K562 (cell line): ENCODE measurements at regions not wholly inside any gene's neighbourhood (a gene's known extent, or its start where the extent isn't known, plus 50 kb on each side); places are given as distances from the start of the nearest gene placed in this dataset.

Experiments
- ATAC-seq: fragments of 200-7000 bp; cut with Tn5 transposase; 3 replicates; pipeline ENCODE4 v1.9.1; 2020; ENCODE audit warnings: moderate library complexity
- BruUV-seq: library from RNA; stranded (reverse); fragments of 400-500 nt; replicated peaks from 2 replicates; lab custom pipeline; 2021; lab: Mats Ljungman, UMichigan
- CTCF ChIA-PET: fragments of 300-600 bp; formaldehyde crosslinking; extraction: SDS; loops from one replicate; lab custom pipeline; 2021; ENCODE audit warnings: low intra/inter-chr PET ratio; lab: Yijun Ruan, JAX
- POLR2A ChIA-PET: fragments of 300-600, 350-650 bp; sonication (Branson Sonifier 250); formaldehyde crosslinking; extraction: SDS; loops from one replicate; lab custom pipeline; 2021; ENCODE audit warnings: antibody characterized with exemption, inconsistent platforms; lab: Yijun Ruan, JAX
- DNase-seq, 4 experiments: peaks; one replicate each; pipeline versions ENCODE4 v3.0.0 to v3.0.0-alpha.2; 2011 to 2018; ENCODE audit warnings: low spot score in 3 of 4, mixed read lengths in 3 of 4; ENCODE audit errors: extremely low read depth in 1 of 4
- FAIRE-seq: peaks from 2 replicates; lab custom pipeline; 2011; peaks lifted over from hg19 to GRCh38; lab: Jason Lieb, UNC
- H2AFZ ChIP-seq: 2 replicates; pipeline ENCODE4 v1.6.0; 2011; ENCODE audit warnings: low read depth, low read length, control low read depth, inconsistent platforms
- H3K27ac ChIP-seq: fragments of 200-600 bp; 3 replicates; pipeline ENCODE4 v1.8.0; 2011; ENCODE audit warnings: low read depth, mild to moderate bottlenecking, control low read depth, inconsistent platforms, low read length, moderate library complexity, mixed read lengths; ENCODE audit errors: extremely low read depth
- H3K27me3 ChIP-seq, 2 experiments: fragments of 300-600 bp in 1 of 2; 2 replicates in 1 of 2; 3 replicates in 1 of 2; pipeline versions ENCODE4 v1.6.0 to v1.8.0; 2011; ENCODE audit warnings: inconsistent platforms in 2 of 2, low read length in 2 of 2, mild to moderate bottlenecking in 1 of 2, mixed read lengths in 1 of 2, moderate library complexity in 1 of 2; ENCODE audit not compliant: control insufficient read depth in 2 of 2, insufficient read depth in 2 of 2
- H3K36me3 ChIP-seq: fragments of 300-600 bp; 3 replicates; pipeline ENCODE4 v1.8.0; 2011; ENCODE audit warnings: mild to moderate bottlenecking, low read length, inconsistent platforms; ENCODE audit not compliant: control insufficient read depth, insufficient read depth
- H3K4me1 ChIP-seq, 2 experiments: fragments of 200-600 bp in 1 of 2; replicated peaks in 1 of 2; 2 replicates in 1 of 2; 3 replicates in 1 of 2; pipeline versions ENCODE4 v1.5.1 to v1.8.0; 2011; ENCODE audit warnings: inconsistent platforms in 2 of 2, low read length in 2 of 2, mild to moderate bottlenecking in 1 of 2, mixed read lengths in 1 of 2, moderate library complexity in 1 of 2; ENCODE audit not compliant: control insufficient read depth in 2 of 2, insufficient read depth in 2 of 2
- H3K4me2 ChIP-seq: 2 replicates; pipeline ENCODE4 v1.6.1; 2011; ENCODE audit warnings: low read length, control low read depth, inconsistent platforms, mixed read lengths; ENCODE audit not compliant: insufficient read depth
- H3K4me3 ChIP-seq: fragments of 200-600 bp; sonication (generic), shearing (Covaris generic); 2 replicates; pipeline ENCODE4 v1.5.1; 2016; ENCODE audit warnings: control low read depth, inconsistent platforms
- H3K79me2 ChIP-seq: fragments of 200-600 bp; 3 replicates; pipeline ENCODE4 v1.8.0; 2011; ENCODE audit warnings: low read length, inconsistent platforms; ENCODE audit not compliant: control insufficient read depth, insufficient read depth
- H3K9ac ChIP-seq, 2 experiments: 2 replicates each; pipeline versions ENCODE4 v1.6.0 to v1.6.1; 2011; ENCODE audit warnings: low read depth in 2 of 2, low read length in 2 of 2, control low read depth in 1 of 2, inconsistent platforms in 1 of 2, mild to moderate bottlenecking in 1 of 2, mixed read lengths in 1 of 2; ENCODE audit not compliant: insufficient read depth in 1 of 2
- H3K9me1 ChIP-seq: one replicate; pipeline ENCODE4 v1.6.0; 2011; ENCODE audit warnings: inconsistent platforms, mild to moderate bottlenecking, low read length, moderate library complexity; ENCODE audit not compliant: control insufficient read depth, insufficient read depth
- H3K9me3 ChIP-seq: replicated peaks from 2 replicates; pipeline ENCODE4 v1.5.1; 2011; ENCODE audit warnings: low read depth, low read length, inconsistent platforms; ENCODE audit not compliant: control insufficient read depth, insufficient read depth
- H4K20me1 ChIP-seq: replicated peaks from 2 replicates; pipeline ENCODE4 v1.6.1; 2011; ENCODE audit warnings: low read length, inconsistent platforms, mixed read lengths; ENCODE audit not compliant: control insufficient read depth, insufficient read depth
- ARID1B ChIP-seq: fragments of 450-650 bp; IDR thresholded peaks from 2 replicates; pipeline ENCODE4 v1.6.1; 2016; ENCODE audit warnings: antibody characterized with exemption, mild to moderate bottlenecking, inconsistent platforms
- IRF2 ChIP-seq: sonication (generic); formaldehyde crosslinking; IDR thresholded peaks from 2 replicates; pipeline ENCODE4 v1.8.1; 2022; ENCODE audit warnings: mild to moderate bottlenecking, missing genetic modification reagents
- MAFF ChIP-seq: IDR thresholded peaks from 2 replicates; pipeline ENCODE4 v1.6.1; 2012; ENCODE audit warnings: low read length, improper control_type of control experiment
- NCOA1 ChIP-seq: fragments of 450-650 bp; IDR thresholded peaks from 2 replicates; pipeline ENCODE4 v1.6.1; 2016; ENCODE audit warnings: low read depth
- NCOA4 ChIP-seq: fragments of 450-650 bp; IDR thresholded peaks from 2 replicates; pipeline ENCODE4 v1.6.1; 2018; ENCODE audit warnings: mild to moderate bottlenecking; ENCODE audit not compliant: partially characterized antibody
- ZNF253 ChIP-seq: fragments of 250-450 bp; sonication (Bioruptor Pico); conservative IDR thresholded peaks from 2 replicates; pipeline ENCODE4 v1.6.1; 2021; ENCODE audit warnings: mild to moderate bottlenecking
- ZNF639 ChIP-seq, 2 experiments: fragments of 200-800 bp in 1 of 2; sonication (Bioruptor generic) in 1 of 2; sonication (generic) in 1 of 2; formaldehyde crosslinking in 1 of 2; IDR thresholded peaks in 1 of 2; conservative IDR thresholded peaks in 1 of 2; 2 replicates each; pipeline versions ENCODE4 v1.5.0 to v1.6.1; 2016 to 2020; ENCODE audit warnings: missing compliant biosample characterization in 1 of 2, missing genetic modification characterization in 1 of 2, missing genetic modification reagents in 1 of 2
- WGBS: fragments of 100-300 bp; shearing (Covaris generic); methylation state at CpG from one replicate; pipeline ENCODE4 v1.1.6; 2016; ENCODE audit warnings: low coverage, mixed read lengths; ENCODE audit not compliant: insufficient coverage; ENCODE audit errors: missing lambda C conversion rate; 5-methylcytosine and 5-hydroxymethylcytosine counted together
- in situ Hi-C: fragments of 300-500 bp; cut with MboI; formaldehyde crosslinking; loops from 4 replicates; pipeline ENCODE4 v1.15.0; 2018; ENCODE audit warnings: inconsistent platforms, mixed read lengths
- intact Hi-C: fragments of 100-400 bp; cut with micrococcal nuclease; formaldehyde crosslinking; loops from 2 replicates; pipeline ENCODE4 v1.14.2; 2022

- in situ Hi-C loops (no loop called here), intact Hi-C loops (no loop called here)
- H4K20me1 ChIP-seq, result no peaks in the 10 kb centered on the region
- no peaks in the 10 kb centered on the region for H3K9me1 ChIP-seq
- no peaks in the 10 kb centered on the region for H3K36me3 ChIP-seq
- DNase-seq, result no peak
- no peak overlapping the region for H3K9ac ChIP-seq
- no peaks in the 10 kb centered on the region for H3K79me2 ChIP-seq
- TF ChIP-seq NCOA4 (no peak), NCOA1 (no peak), ZNF253 (CRISPR knock-in tag) (no peak)
- H3K4me2 ChIP-seq, result no peak overlapping the region
- H2AFZ ChIP-seq, result no peak overlapping the region
- no peaks in the 10 kb centered on the region for H3K27me3 ChIP-seq
- no peak overlapping the region for H3K27ac ChIP-seq
- POLR2A ChIA-PET, result no interaction called here
- 0% methylated on average over 6 of the region's 6 CpGs for WGBS
- ATAC-seq, result no peak
- no peak for FAIRE-seq
- H3K4me3 ChIP-seq, result no peak overlapping the region
- CTCF ChIA-PET, result no interaction called here
- H3K4me1 ChIP-seq, result no peaks in the 10 kb centered on the region
- no TSS peak for BruUV-seq
- H3K9me3 ChIP-seq, result no peaks in the 10 kb centered on the region
Measured at GRCh38 chr18:41269294-41269693, 685.7 kb upstream of the PIK3C3 start.

- no peaks in the 10 kb centered on the region for H3K36me3 ChIP-seq
- no peak overlapping the region for H3K9ac ChIP-seq
- ATAC-seq (no peak), FAIRE-seq (no peak), DNase-seq (no peak)
- ChIA-PET CTCF (no interaction called here), POLR2A (no interaction called here)
- no peak overlapping the region for H3K27ac ChIP-seq
- no peaks in the 10 kb centered on the region for H3K79me2 ChIP-seq
- no peaks in the 10 kb centered on the region for H4K20me1 ChIP-seq
- no peak overlapping the region for H2AFZ ChIP-seq
- no peaks in the 10 kb centered on the region for H3K4me1 ChIP-seq
- H3K4me3 ChIP-seq, result no peak overlapping the region
- WGBS, result 3% methylated on average over 2 of the region's 2 CpGs
- no peaks in the 10 kb centered on the region for H3K27me3 ChIP-seq
- intact Hi-C loops, result no loop called here
- BruUV-seq, result no TSS peak
- no peak overlapping the region for H3K4me2 ChIP-seq
- H3K9me3 ChIP-seq, result no peaks in the 10 kb centered on the region
- no peak for TF ChIP-seq ZNF639 (CRISPR knock-in tag; conservative IDR thresholded peaks at IDR 0.05 in 1 of 2, IDR thresholded peaks at IDR 0.05 in 1 of 2)
- no peak for TF ChIP-seq MAFF
- TF ChIP-seq ARID1B, result no peak
- no peak for TF ChIP-seq IRF2
- H3K9me1 ChIP-seq, result no peaks in the 10 kb centered on the region
- in situ Hi-C loops, result no loop called here
Measured at GRCh38 chr18:41268271-41268670, 686.8 kb upstream of the PIK3C3 start.
